ENCODE measurements at regions not wholly inside any gene's neighbourhood (a gene's known extent, or its start where the extent isn't known, plus 50 kb on each side); places are given as distances from the start of the nearest gene placed in this dataset.

- TF ChIP-seq CTCF (IDR thresholded peaks at IDR 0.05), result no peak
- TF ChIP-seq CREM (CRISPR knock-in tag; IDR thresholded peaks at IDR 0.05), result no peak
- TF ChIP-seq SMAD4 (CRISPR knock-in tag; IDR thresholded peaks at IDR 0.05), result no peak
- TF ChIP-seq NFYB (CRISPR knock-in tag; conservative IDR thresholded peaks at IDR 0.05; ENCODE audit: low read depth), result no peak
- TF ChIP-seq ZNF416 (CRISPR knock-in tag; IDR thresholded peaks at IDR 0.05), result no peak
- no peak for TF ChIP-seq ATF1 (CRISPR knock-in tag; IDR thresholded peaks at IDR 0.05)
Measured at GRCh38 chr3:69538281-69538680, 152.4 kb upstream of the FRMD4B start.

Measured in WTC11 (cell line).